ENCODE measurements at regions not wholly inside any gene's neighbourhood (a gene's known extent, or its start where the extent isn't known, plus 50 kb on each side); places are given as distances from the start of the nearest gene placed in this dataset.

DNA sequence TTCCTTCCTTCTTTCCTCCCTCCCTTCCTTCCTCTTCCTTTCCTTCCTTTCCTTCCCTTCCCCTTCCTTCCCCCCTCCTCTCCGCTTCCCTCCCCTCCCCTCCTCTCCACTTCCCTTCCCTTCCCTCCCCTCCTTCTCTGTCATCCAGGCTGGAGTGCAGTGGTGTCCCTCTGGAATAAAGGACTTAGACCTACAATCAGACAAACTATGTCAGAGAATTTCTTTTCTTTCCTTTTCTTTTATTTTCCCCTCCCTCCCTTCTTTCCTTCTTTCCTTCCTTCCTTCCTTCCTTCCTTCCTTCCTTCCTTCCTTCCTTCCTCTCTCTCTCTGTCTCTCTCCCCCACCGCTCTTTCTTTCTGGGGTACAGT, 242.2 kb downstream of the GATA3 start:
- H3K4me3 ChIP-seq (ENCODE audit: low read depth, low read length), result no peak overlapping the region
- DNase-seq (ENCODE audit: low read depth), result no peak
- TF ChIP-seq, protein P1, sequence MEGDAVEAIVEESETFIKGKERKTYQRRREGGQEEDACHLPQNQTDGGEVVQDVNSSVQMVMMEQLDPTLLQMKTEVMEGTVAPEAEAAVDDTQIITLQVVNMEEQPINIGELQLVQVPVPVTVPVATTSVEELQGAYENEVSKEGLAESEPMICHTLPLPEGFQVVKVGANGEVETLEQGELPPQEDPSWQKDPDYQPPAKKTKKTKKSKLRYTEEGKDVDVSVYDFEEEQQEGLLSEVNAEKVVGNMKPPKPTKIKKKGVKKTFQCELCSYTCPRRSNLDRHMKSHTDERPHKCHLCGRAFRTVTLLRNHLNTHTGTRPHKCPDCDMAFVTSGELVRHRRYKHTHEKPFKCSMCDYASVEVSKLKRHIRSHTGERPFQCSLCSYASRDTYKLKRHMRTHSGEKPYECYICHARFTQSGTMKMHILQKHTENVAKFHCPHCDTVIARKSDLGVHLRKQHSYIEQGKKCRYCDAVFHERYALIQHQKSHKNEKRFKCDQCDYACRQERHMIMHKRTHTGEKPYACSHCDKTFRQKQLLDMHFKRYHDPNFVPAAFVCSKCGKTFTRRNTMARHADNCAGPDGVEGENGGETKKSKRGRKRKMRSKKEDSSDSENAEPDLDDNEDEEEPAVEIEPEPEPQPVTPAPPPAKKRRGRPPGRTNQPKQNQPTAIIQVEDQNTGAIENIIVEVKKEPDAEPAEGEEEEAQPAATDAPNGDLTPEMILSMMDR (IDR thresholded peaks at IDR 0.05; ENCODE audit: low read depth, low read length, missing control alignments), result no peak

DNA sequence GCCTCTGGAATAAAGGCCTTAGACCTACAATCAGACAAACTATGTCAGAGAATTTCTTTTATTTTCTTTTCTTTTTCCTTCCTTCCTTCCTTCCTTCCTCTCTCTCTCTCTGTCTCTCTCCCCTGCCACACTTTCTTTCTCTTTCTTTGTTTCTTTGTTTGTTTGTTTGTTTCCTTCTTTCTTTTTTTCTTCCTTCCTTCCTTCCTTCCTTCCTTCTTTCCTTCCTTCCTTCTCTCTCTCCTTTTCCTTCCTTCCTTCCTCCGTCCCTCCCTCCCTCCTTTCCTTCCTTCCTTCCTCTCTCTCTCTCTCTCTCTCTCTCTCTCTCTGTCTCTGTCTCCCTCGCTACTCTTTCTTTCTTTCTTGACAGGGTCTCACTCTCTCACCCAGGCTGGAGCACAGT, 242.6 kb downstream of the GATA3 start:
- no peak overlapping the region for H3K4me3 ChIP-seq (ENCODE audit: low read depth, low read length)
- TF ChIP-seq, protein P1 (IDR thresholded peaks at IDR 0.05; ENCODE audit: low read depth, low read length, missing control alignments), result no peak
- no peak for DNase-seq (ENCODE audit: low read depth)

DNA sequence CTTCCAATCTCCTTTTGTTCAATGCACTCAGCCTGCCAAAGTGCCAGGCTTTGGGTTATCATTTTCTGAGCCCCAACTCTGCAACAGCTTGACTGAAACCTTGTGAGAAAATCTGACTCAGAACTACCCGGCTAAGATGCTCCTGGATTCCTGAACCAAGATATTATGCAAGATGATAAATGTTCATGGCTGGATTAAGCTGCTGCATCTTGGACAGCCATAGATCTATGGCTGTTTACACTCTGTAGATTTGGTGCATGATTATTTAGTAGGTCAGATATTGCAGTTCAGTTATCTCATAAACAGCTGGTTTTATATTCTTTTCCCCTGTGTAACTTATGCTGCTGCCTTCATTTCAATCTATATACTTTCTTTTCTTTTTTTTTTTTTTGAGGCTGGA, 243.5 kb downstream of the GATA3 start:
- no peak for DNase-seq (ENCODE audit: low read depth)
- TF ChIP-seq, protein P1 (IDR thresholded peaks at IDR 0.05; ENCODE audit: low read depth, low read length, missing control alignments), result no peak
- H3K4me3 ChIP-seq (ENCODE audit: low read depth, low read length), result no peak overlapping the region

DNA sequence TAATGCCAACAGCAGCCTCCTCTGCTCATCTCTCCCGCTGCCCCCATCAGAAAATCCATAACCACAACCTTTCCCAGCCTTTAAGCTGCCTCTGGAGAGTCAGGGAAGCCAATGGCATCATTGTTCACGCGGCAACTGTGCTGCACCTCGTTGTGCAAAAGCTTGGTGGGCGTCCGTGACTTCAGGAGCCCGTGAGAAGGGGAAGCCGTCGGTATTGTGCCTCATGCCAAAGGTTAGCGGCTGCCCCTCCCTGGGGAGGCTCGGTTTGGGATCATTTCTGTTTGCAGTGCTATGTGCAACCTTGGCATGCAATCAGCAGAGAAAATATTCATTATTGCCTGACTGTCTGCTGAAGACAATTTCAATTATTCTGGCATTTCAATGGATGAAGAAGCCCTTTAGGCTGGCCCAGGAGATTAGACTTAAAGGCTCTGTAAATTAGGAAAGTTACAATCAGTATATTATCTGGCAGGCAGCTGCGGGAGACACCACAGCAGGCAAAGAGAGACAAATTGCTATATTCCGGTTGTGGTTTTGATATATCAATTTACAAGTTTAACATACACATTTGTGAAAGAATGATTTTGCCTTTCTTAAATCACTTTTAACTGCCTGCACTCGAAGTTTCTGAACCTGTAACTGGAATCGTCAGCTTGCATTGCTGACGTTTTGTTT, 244.5 kb downstream of the GATA3 start:
- TF ChIP-seq, protein P1 (IDR thresholded peaks at IDR 0.05; ENCODE audit: low read depth, low read length, missing control alignments), result no peak
- no peak for DNase-seq (ENCODE audit: low read depth)
- H3K4me3 ChIP-seq (ENCODE audit: low read depth, low read length), result no peak overlapping the region

DNA sequence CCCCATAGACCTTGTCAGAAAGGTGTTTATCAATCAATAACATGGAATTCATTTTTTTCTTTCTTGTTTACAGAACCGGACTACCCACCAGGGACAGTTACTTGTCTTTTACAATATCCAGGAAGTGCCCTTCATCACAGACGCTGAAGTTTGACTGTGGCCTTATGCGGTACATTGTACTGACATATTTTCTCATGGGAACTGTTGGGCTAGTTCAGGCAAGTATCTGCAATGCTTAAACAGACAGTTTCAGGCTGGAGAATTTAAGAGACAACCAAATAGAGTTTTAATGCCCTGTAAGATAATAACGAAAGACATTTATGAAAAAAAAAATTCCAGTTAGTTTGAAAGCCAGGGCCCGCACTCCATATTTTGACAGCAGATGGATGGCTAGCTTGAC, 246.4 kb downstream of the GATA3 start:
- no peak overlapping the region for H3K4me3 ChIP-seq (ENCODE audit: low read depth, low read length)
- TF ChIP-seq, protein P1 (IDR thresholded peaks at IDR 0.05; ENCODE audit: low read depth, low read length, missing control alignments), result no peak
- no peak for DNase-seq (ENCODE audit: low read depth)

DNA sequence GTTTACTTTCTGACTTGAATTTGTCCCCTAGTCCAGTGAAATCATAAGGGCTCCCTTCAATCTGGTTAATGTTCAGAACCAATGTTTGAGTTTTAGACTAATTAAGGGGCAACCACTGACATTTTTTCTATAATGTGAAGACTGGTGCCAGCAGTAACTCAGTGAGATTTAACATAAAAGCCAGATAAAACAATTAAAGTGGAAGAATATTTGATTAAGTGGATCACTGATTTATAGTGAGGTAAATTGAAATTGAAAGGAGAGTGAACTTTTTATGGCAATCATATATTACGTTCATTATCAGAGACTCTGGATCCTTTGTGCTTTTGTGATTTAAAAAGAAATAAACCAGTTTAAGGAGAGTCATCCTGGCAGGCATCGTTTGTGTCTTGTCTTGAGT, 246.8 kb downstream of the GATA3 start:
- TF ChIP-seq, protein P1 (IDR thresholded peaks at IDR 0.05; ENCODE audit: low read depth, low read length, missing control alignments), result no peak
- H3K4me3 ChIP-seq (ENCODE audit: low read depth, low read length), result no peak overlapping the region
- DNase-seq (ENCODE audit: low read depth), result no peak

DNA sequence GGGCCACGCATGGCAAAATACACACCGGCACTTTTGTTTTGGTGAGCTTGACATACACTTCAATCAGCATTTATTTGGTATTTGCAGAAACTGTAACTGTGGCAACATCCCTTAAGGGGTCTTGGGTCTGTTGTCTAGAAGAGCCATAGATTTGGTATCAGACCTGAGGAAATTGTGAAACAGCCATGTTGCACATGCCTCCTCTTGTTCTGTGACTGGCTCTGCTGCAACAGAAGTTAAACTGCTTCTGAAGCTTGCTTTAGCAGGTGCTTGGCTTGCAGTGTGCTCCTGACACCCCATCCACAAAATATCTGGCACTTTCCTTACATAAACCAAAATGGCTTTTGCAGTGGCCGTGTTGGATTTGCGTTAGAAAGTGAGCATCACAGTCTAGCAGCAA, 247.3 kb downstream of the GATA3 start:
- no peak overlapping the region for H3K4me3 ChIP-seq (ENCODE audit: low read depth, low read length)
- DNase-seq (ENCODE audit: low read depth), result no peak
- TF ChIP-seq, protein P1 (IDR thresholded peaks at IDR 0.05; ENCODE audit: low read depth, low read length, missing control alignments), result no peak
